ENCODE measurements at regions not wholly inside any gene's neighbourhood (a gene's known extent, or its start where the extent isn't known, plus 50 kb on each side); places are given as distances from the start of the nearest gene placed in this dataset.

DNA sequence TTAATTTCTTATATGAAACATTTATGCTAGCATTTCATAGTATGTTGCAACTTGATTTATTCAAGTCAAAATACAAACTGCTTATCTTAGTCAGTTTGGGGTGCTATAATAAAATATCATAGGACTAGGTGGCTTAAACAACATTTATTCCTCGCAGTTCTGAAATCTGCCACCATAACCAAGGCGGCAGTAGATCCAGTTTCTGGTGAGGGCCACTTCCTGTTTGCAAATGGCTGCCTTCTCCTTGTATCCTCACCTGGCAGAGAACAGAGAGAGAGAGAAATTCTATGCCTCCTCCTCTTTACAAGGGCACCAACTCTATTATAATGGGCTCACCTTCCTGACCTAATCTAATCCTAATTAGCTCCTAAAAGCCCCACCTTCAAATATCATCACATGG, 76.1 kb upstream of the RGS2 start:
- H3K27ac ChIP-seq = no peak overlapping the region
- intact Hi-C loops (cut with DNase I) = no loop called here
- H3K36me3 ChIP-seq = no peaks in the 10 kb centered on the region
- no peaks in the 10 kb centered on the region for H3K27me3 ChIP-seq
- no peak for DNase-seq
- ATAC-seq = no peak
- no peak overlapping the region for H3K4me3 ChIP-seq
- no peaks in the 10 kb centered on the region for H3K9me3 ChIP-seq
- H3K4me1 ChIP-seq = no peaks in the 10 kb centered on the region
- TF ChIP-seq, protein P1, sequence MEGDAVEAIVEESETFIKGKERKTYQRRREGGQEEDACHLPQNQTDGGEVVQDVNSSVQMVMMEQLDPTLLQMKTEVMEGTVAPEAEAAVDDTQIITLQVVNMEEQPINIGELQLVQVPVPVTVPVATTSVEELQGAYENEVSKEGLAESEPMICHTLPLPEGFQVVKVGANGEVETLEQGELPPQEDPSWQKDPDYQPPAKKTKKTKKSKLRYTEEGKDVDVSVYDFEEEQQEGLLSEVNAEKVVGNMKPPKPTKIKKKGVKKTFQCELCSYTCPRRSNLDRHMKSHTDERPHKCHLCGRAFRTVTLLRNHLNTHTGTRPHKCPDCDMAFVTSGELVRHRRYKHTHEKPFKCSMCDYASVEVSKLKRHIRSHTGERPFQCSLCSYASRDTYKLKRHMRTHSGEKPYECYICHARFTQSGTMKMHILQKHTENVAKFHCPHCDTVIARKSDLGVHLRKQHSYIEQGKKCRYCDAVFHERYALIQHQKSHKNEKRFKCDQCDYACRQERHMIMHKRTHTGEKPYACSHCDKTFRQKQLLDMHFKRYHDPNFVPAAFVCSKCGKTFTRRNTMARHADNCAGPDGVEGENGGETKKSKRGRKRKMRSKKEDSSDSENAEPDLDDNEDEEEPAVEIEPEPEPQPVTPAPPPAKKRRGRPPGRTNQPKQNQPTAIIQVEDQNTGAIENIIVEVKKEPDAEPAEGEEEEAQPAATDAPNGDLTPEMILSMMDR (IDR thresholded peaks at IDR 0.05) = no peak

DNA sequence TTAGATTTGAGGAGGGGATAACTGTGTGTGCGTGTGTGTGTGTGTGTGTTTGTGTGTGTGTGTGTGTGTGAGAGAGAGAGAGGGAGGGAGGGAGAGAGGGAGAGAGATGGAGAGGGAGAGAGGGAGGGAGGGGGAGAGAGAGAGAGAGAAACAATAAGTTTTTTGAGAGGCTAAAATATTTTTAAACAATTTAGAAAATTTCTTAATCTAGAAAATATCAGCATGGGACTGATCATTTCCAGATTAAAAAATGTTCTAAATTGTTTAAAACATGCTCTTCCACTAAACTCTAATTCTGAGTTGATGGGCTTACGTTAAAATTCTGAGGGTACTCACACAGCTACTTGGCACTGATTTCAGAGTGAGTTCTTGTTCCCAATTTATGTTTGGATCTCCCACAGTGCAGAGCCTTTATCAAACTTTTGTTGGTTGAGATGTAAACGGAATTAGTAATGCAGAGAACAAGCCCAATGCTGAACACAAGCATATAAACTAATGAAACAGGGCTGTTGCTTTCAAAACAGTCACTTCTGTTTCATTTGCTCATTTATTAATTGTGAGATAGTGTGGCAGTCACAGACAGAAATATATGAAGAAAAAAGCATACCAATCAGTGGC, 73.4 kb upstream of the RGS2 start:
- intact Hi-C loops (cut with DNase I) = no loop called here
- ATAC-seq = no peak
- no peaks in the 10 kb centered on the region for H3K9me3 ChIP-seq
- no peaks in the 10 kb centered on the region for H3K27me3 ChIP-seq
- no peak overlapping the region for H3K4me3 ChIP-seq
- no peaks in the 10 kb centered on the region for H3K4me1 ChIP-seq
- TF ChIP-seq, protein P1 (IDR thresholded peaks at IDR 0.05) = no peak
- H3K27ac ChIP-seq = no peak overlapping the region
- no peaks in the 10 kb centered on the region for H3K36me3 ChIP-seq
- no peak for DNase-seq

DNA sequence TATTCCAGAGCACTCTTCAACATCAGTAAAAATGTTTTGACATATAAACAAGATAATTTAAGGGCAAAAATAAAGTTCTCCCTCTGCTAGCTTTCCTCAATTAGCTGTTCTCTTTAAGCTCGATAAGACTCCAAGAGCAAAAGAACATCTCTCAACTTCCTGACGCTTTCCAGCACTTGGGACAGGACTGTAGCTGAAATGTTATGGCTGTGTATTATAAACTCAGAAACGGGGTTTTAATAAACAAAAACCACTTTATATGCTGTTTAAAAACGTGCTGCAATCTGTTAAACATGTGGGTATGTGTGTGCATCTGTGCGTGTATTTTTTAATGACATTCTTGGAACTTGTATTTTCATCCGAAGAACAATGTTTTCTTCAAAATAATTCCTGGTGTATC, 71.5 kb upstream of the RGS2 start:
- Histone ChIP-seq H3K36me3 (no peaks in the 10 kb centered on the region), H3K27ac (no peak overlapping the region), H3K9me3 (peaks cover 0 to 5% of the 10 kb centered on the region in 2 donors), H3K4me3 (no peak overlapping the region), H3K27me3 (no peaks in the 10 kb centered on the region), H3K4me1 (no peaks in the 10 kb centered on the region)
- TF ChIP-seq, protein P1 (IDR thresholded peaks at IDR 0.05) = no peak
- intact Hi-C loops (cut with DNase I) = no loop called here
- DNase-seq (peak in 2 of 4 donors; percentile 39 to 71), ATAC-seq (no peak)

DNA sequence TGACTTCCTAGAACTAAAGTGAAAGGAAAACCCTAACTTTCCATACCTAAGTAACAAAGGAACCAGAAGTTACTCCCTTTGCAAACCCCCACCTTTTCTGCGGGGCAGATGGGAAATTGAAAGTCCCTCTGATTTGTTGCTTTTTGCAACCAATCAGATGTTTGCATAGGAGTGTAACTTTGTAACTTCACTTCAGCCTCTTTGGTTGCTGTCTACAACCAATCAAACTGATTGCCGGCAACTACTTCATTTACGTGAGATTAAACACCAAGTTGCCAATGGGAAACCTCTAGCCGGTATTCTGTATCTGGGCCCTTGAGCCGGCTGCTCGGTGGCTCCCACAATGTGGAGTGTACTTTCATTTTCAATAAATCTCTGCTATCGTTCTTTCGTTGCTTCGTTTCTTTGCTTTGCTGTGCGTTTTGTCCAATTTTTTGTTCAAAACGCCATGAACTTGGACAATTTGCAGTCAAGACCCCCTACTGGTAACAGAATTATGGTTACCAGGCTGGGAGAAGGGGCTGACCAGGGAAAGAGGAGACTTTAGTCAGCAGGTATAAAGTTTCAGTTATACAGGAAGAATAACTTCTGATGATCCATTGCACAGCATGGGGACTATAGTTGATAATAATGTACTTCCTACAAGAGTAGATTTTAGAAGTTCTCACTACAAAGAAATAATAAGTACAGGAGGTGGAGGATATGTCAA, 69.2 kb upstream of the RGS2 start:
- ATAC-seq = no peak
- no peaks in the 10 kb centered on the region for H3K4me1 ChIP-seq

DNA sequence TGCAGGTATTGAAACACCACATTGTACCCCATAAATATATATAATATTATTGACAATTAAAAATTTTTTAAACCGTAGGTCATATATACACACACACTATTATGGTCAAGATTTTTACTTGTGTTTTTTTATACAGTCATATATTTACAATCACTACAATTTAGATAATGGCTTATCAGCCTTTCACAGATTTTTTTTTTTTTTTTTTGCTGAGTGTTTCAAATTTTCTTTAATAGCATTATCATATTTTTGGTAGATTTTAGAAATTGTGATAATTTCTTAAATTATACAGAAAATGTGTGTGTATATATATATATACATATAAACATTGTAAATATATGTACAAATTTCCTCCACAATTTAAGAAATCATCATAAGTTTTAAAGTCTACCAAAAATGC, 68.6 kb upstream of the RGS2 start:
- no peak for DNase-seq
- intact Hi-C loops (cut with DNase I) = no loop called here
- H3K4me3 ChIP-seq = no peak overlapping the region
- H3K9me3 ChIP-seq = peaks cover 0 to 5% of the 10 kb centered on the region in 2 donors
- H3K27ac ChIP-seq = no peak overlapping the region
- no peak for ATAC-seq
- TF ChIP-seq, protein P1 (IDR thresholded peaks at IDR 0.05) = no peak
- H3K4me1 ChIP-seq = no peaks in the 10 kb centered on the region
- H3K36me3 ChIP-seq = no peaks in the 10 kb centered on the region
- H3K27me3 ChIP-seq = no peaks in the 10 kb centered on the region

More for the DNA sequence above, 69.2 kb upstream of the RGS2 start:
- no peaks in the 10 kb centered on the region for H3K27me3 ChIP-seq
- no peak overlapping the region for H3K27ac ChIP-seq
- H3K4me3 ChIP-seq = no peak overlapping the region
- DNase-seq = no peak
- H3K36me3 ChIP-seq = no peaks in the 10 kb centered on the region
- peaks cover 0 to 5% of the 10 kb centered on the region in 2 donors for H3K9me3 ChIP-seq
- TF ChIP-seq, protein P1 (IDR thresholded peaks at IDR 0.05) = no peak
- intact Hi-C loops (cut with DNase I) = no loop called here

Data from left lung (tissue), 4 donors.